ENCODE measurements at regions not wholly inside any gene's neighbourhood (a gene's known extent, or its start where the extent isn't known, plus 50 kb on each side); places are given as distances from the start of the nearest gene placed in this dataset.

DNA sequence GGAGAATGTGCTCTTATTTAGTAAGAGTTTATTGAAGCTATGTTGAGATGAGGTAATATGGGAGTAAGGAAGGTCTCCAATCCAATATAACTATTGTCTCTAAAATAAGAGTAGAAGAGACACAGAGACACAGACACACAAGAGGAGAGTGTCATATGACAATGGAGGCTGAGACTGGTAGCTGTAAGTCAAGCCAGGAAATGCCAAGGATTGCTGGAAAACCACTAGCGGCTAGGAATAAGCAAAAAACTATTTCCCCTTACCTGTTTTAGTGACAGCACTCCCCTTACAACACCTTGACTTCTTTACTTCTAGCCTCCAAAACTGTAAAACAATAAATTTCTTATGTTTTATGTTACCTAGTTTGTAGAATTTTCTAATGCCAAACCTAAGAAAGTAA, 1652.8 kb downstream of the LRRC4C start:
- Histone ChIP-seq H2BK120ac (replicated peaks; ENCODE audit: low read depth, low read length) (no peak overlapping the region), H3K14ac (ENCODE audit: insufficient read length) (no peak overlapping the region), H2BK12ac (ENCODE audit: low read depth, low read length) (no peak overlapping the region), H4K91ac (replicated peaks; ENCODE audit: insufficient read length, low read length) (no peak overlapping the region), H2AK5ac (ENCODE audit: low read depth, low read length) (no peak overlapping the region), H3K27me3 (replicated peaks in 1 of 4; ENCODE audit: control insufficient read depth in 3 of 4, extremely low read depth in 1 of 4, insufficient read depth in 3 of 4, low read length in 3 of 4) (no peaks in the 10 kb centered on the region), H3K4me2 (ENCODE audit: insufficient read depth in 1 of 2, low read depth in 2 of 2, low read length in 2 of 2) (no peak overlapping the region), H3K4ac (replicated peaks; ENCODE audit: insufficient read length, low read depth, low read length) (no peak overlapping the region), H4K8ac (ENCODE audit: extremely low read depth, insufficient read depth, low read length) (no peak overlapping the region), H2AFZ (ENCODE audit: low read length) (no peak overlapping the region), H3K36me3 (ENCODE audit: control insufficient read depth in 2 of 4, insufficient read depth in 4 of 4, low read length in 3 of 4) (no peaks in the 10 kb centered on the region), H3K4me1 (replicated peaks in 1 of 4; ENCODE audit: control insufficient read depth in 3 of 4, insufficient read depth in 4 of 4, low read length in 3 of 4) (no peaks in the 10 kb centered on the region), H3K4me3 (ENCODE audit: extremely low read depth in 1 of 4, insufficient read depth in 2 of 4, low read depth in 3 of 4, low read length in 4 of 4) (no peak overlapping the region), H3K79me2 (ENCODE audit: control insufficient read depth in 1 of 2, insufficient read depth in 2 of 2, low read length in 2 of 2) (no peaks in the 10 kb centered on the region), H2BK5ac (ENCODE audit: low read depth, low read length) (no peak overlapping the region), H3K27ac (ENCODE audit: low read depth, low read length) (no peak overlapping the region), H3K9ac (replicated peaks in 1 of 4; ENCODE audit: extremely low read depth in 1 of 4, low read depth in 3 of 4, low read length in 3 of 4) (no peak overlapping the region), H3K79me1 (ENCODE audit: low read depth, low read length) (no peaks in the 10 kb centered on the region), H3K18ac (ENCODE audit: extremely low read depth, low read length) (no peak overlapping the region), H3K56ac (replicated peaks; ENCODE audit: insufficient read length, low read depth, low read length) (no peak overlapping the region), H3K23ac (ENCODE audit: insufficient read length) (no peak overlapping the region), H3K9me3 (ENCODE audit: insufficient read depth in 2 of 2, low read depth in 1 of 2, low read length in 1 of 2) (no peaks in the 10 kb centered on the region), H4K5ac (ENCODE audit: insufficient read length, low read depth, low read length) (no peak overlapping the region), H2BK20ac (ENCODE audit: low read length) (no peak overlapping the region), H3K23me2 (ENCODE audit: low read depth, low read length) (no peaks in the 10 kb centered on the region), H4K20me1 (replicated peaks in 1 of 2; ENCODE audit: control insufficient read depth in 1 of 2, insufficient read depth in 2 of 2, low read length in 2 of 2) (no peaks in the 10 kb centered on the region), H2BK15ac (ENCODE audit: low read length) (no peak overlapping the region)
- POLR2A ChIA-PET (ENCODE audit: partially characterized antibody), result no interaction called here
- DNase-seq (ENCODE audit: low read depth in 1 of 2, low spot score in 2 of 2) (no peak), FAIRE-seq (no peak)
- 67% methylated on average over 1 of the region's 1 CpG; no CpG with 5 or more reads in 1 of the 2 experiments for WGBS, 2 experiments (ENCODE audit: extremely low coverage in 1 of 2, insufficient coverage in 1 of 2, insufficient read length in 1 of 2, insufficient replicate concordance in 2 of 2, low coverage in 1 of 2, low lambda C conversion rate in 2 of 2, missing lambda C conversion rate in 1 of 2)
- CTCF ChIA-PET (ENCODE audit: partially characterized antibody), result no interaction called here
- no peak for TF ChIP-seq CHD1 (IDR thresholded peaks at IDR 0.05; ENCODE audit: low read depth, low read length)
- no peak for TF ChIP-seq TAF1 (IDR thresholded peaks at IDR 0.05; ENCODE audit: low read depth, low read length)
- TF ChIP-seq SUZ12 (IDR thresholded peaks at IDR 0.05; ENCODE audit: low read length), result no peak
- no peak for TF ChIP-seq CBX8 (IDR thresholded peaks at IDR 0.05; ENCODE audit: borderline replicate concordance, low read depth, low read length)
- TF ChIP-seq SRF (IDR thresholded peaks at IDR 0.05; ENCODE audit: low read depth, low read length), result no peak
- no peak for TF ChIP-seq YY1 (IDR thresholded peaks at IDR 0.05; ENCODE audit: low read depth, low read length)
- TF ChIP-seq HDAC6 (IDR thresholded peaks at IDR 0.05; ENCODE audit: low read depth, low read length), result no peak
- no peak for TF ChIP-seq SP4 (IDR thresholded peaks at IDR 0.05; ENCODE audit: low read length)
- no peak for TF ChIP-seq SAP30 (IDR thresholded peaks at IDR 0.05; ENCODE audit: insufficient read depth, insufficient replicate concordance, low read length)
- no peak for TF ChIP-seq RBBP5 (IDR thresholded peaks at IDR 0.05; ENCODE audit: borderline replicate concordance, low read depth, low read length)
- TF ChIP-seq CBX5 (IDR thresholded peaks at IDR 0.05; ENCODE audit: low read depth, low read length), result no peak
- TF ChIP-seq SIX5 (IDR thresholded peaks at IDR 0.05; ENCODE audit: low read depth, low read length), result no peak
